ENCODE measurements at regions not wholly inside any gene's neighbourhood (a gene's known extent, or its start where the extent isn't known, plus 50 kb on each side); places are given as distances from the start of the nearest gene placed in this dataset.

DNA sequence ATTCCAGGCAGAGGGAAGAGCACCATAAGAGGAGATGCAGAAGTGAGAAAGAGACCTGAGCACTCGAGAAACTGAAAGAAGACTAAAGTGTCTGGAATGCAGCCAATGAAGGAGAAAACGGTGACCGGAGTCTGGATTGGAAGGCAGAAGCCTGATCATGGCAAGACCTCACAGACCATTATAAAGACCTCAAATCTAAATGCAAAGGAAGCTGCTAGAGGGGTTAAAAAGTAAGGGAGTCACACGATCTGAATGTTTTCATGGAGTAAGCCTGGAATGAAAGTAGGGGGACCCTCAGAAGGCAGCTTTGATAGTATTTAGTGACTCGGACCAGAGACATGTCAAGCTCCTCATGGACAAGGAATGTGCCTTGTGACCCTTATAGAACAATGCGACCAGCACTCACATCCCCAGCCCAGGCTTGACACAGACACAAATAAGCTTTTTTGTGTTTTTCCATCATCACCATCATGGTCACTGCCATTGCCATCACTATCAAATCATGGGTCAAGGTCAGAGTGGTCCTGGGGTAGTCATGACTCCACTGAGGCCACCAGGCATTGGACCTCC is 183.6 kb downstream of the SEC16B start:
- no peak for DNase-seq

DNA sequence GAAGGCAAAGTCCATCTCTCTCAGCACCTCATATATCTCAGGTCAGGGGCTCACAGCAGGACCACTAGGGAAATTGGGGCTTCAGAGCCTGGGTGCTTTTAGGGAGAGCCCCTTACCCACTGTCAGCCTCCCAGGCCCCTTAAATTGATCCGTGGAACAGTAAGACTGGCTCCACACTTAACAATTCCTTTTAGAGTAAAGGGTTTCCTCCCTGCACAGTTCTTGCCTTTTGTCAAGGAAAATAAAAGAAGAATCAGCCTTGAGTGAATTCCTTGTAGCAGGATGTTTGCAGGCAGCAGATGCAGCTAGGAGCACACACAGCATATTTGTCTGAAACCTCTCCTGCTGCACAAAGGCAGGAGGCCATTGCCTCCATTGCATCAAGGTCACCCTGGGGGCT is 184.9 kb downstream of the SEC16B start:
- DNase-seq, result no peak

DNA sequence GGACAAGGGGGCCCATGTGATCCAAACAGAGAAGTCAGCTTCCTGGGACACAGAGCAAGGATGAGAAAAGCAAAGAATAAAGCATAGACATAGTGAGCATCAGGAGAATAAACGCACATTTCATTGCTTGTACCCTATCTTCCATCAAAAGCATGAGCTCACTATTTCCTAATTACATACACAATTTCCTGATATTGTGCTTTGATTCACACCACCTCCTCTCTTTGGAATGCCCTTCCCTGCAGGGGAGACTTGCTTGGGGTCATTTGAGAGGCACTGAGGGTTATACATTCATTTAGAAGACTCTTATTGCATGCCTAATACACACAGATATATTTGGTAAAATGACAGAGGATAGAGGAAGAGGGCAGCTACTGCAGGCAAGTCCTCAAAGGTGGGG is 185.4 kb downstream of the SEC16B start:
- DNase-seq, result no peak

DNA sequence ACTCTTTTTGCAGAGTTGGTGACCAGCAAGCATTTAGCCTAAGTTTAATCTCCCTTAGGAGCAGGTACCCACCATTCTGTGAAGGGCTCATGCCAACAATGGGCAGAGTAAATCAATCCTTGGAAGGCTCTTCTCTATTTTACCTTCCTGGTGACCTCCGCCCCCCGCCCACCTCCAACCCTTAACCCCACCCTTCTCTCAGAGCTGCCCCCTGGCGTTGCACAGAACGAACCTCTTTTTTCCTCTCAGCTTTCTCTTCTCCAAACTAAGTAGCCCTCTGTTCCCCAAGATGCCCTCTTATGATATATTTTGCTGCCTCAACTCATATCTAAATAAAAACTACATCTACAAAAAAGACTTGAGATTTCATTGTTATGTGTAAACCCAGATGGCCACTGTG is 186.8 kb downstream of the SEC16B start:
- no peak for DNase-seq

DNA sequence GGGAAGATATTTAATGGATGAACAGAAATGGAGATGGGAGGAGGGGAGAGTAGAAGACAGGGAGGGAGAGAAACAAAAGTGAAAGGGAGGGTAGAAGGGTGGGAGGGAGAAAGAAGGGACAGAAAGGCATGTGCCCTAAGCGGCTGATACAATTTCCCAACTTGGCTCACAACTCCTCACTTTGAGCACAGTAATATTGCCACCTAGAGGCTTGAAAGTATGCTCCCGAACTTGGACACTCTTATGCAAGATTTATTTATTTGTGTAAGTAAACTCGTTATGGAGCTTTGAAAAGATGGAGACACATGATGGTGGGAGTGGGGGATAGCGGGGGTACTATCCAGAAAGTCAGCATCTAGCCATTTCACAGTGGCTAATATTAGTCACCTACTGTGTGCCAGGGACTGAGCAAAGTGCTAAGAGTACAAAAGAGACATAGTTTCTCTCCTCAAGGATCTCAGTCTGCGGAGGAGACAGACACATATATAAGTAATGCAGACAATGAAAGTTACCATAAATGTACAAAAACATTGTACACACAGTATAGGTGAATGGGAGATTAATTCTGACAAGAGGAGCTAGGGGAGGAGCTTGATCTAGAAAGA is 189.7 kb downstream of the SEC16B start:
- DNase-seq, result peak; percentile 4

DNA sequence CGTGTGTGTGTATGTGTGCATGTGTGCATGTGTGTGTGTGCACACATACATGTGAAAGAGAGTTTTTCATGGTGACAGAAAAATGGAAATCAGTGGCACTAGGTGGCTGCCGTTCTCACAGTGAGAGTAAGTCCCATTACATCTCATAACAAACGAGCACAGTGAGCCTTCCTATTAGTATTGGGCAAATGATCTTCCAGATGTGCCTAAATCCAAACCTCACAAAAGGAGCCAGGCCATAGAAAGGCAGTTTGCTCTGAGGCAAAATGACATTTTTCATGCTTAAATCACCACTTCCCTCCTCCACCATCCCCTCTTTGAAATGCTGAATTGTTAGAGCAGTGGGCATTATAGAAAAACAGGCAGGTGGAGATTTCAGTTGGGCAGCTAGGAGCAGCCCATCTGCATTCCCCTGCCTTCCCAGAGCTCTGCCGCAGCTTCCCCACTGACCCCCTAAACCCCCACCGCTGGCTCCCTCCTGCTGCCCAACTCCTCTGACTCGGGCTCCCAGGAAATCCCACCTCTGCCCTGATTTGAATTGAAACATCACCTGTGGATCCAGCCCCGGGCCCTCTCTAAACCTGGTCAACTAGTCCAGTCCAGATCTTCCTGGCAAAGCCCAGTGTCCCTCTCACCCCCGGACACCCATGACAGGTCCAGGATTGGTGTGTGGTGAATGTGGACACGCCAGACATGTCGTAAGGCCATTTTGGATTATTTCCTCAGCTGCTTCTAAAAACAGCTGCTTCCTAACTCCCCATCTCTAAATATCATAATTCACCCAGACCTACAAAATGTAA is 190.5 kb downstream of the SEC16B start:
- DNase-seq, result no peak

DNA sequence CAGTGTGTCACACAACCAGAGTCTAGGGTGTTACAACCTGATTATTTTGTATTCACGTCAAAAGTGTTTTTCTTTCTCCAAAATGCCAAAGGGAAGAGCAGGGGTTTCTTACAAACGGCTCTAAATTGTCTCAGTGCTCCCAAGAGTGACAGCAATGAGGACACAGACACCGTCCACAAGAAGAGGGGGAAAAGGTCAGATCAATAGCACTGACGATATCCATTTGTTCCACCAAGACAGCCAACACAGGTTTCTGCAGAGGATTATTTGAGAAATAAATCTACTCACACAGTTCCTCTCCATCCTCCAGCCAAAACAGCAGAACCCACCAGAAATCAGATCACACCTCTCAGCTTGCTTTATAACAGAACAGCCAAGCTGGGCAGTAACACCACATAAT is 193.9 kb downstream of the SEC16B start:
- no peak for DNase-seq

DNA sequence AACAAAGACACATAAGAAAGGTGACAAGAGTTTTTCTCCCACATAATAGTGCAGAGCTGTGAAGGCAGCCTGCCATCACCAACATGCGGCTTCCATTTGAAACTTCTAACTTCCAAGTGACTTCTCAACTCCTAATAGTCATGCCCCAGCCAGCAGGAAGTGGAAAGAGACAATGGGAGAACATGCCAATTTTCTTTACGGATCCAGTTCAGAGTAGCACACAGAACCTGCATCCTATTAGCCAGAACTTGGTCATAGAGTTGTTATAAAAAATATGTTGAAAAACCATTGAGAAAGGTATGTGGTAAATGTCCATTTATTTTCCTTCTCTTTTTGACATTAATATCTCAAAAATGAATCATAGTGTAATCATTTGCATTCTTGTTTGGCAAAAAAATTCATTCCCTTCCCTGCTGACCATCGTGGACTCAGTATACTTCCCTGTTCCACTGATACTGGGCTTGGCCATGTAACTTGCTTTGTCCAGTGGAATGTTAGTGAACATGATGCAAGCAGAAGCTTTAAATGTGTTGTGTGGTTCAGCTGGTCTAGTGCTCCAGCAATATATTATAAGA is 197.4 kb downstream of the SEC16B start:
- no peak for DNase-seq

DNA sequence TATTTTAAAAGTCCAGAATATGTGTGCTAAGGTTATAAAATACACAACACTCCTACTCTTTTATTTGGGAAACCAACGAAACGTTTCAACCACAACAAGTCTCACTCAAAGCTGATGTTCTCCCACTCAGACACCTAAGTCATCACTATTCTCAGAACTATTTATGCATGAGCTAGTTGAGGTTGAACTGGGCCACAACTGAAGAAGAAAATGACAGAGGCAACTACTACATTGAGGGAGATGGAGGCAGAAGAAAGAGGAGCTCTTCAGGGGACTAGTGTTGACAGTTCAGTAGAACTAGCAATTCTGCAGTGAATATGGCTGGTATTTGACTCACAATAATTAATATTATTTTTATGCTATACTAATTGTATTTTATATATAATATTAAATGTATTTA is 198.2 kb downstream of the SEC16B start:
- no peak for DNase-seq

DNA sequence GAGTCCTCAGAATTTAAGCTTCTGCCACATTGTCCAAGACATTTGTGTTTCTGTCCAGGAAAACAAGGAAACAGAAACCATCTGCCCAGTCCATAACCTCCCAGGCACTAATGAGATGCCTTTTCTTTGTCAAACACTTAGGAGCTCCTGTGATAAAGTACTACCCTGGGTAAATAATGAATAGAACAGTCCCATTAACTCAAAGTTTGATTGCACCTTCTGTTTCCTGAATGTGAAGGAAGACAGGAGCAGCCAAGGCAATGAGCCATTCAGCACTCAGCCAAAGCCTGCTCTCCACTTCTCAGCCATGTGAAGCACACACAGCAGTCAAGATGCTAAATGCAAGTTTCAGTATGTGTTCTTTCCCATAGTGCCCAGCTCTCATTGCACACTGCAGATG is 199.8 kb downstream of the SEC16B start:
- no peak for DNase-seq

DNA sequence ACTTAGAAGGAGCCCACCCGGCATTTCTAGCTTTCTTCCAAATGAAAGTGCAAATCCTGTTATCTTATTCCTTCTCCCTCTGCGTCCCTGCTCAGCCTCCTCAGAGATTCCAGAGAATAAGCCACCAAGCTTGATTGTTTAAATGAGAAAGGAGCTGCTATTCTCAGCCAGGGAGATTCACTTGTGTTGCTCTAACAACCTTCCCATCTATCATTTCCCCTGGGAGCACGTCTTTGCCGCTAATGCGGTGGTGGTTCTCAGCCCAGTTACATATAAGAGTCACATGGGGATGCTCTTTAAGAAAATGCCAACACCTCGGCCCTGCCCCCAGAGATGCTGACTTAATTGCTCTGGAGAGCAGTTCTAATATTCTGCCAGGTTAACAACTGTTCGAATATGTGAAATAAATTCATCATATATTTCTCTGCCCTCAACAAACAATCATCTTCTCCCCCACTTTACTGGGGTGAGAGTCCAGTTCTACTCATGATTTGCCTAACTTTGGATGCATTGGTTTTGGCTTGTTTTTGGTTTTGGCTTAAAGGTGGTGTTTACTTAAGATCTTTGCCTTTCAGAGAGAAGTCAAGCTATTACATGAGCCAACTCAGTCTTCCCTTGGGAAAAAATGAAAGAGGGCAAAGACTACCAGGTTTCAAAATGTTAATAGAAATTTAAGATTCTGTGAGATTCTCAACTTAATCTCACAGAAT is 213.9 kb downstream of the SEC16B start:
- DNase-seq, result no peak

DNA sequence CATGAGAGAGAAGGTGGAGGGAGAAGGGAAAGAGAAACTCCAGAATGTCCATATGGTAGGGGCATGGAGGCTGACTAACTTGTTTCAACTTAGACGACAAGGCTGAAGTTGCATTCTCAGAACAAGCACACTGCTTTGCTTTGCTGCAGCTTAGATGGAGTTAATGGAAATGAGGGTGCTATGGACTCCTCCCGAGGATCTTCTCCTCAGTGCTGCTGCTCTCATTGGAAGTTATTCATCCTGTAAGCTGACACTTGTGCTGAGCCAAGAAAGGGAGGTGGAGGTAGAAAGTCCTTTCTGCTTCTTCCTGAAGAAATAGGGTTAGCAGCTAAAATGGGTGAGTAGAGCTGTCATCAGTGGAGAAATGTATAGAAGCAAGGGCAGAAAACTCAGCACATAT is 215.3 kb downstream of the SEC16B start:
- no peak for DNase-seq

DNA sequence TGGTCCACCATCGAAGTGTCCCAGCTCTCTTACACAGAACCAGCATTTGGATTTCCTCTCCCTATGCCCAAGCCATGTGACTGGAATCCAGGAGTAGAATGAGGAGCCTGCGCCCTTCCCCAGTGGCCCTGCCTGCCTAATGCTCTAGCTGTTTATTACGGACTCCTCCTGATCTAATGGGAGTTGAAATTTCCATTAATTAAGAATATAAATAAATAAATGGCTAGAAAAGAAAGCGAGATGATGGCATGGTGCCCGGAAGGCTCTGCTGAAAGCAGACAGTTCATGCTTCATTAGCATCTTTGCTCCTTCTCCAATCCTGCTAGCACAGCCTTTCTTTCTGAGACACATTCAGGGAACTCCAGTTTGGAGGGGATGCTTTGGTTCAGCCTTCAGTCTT is 216.2 kb downstream of the SEC16B start:
- DNase-seq, result no peak

DNA sequence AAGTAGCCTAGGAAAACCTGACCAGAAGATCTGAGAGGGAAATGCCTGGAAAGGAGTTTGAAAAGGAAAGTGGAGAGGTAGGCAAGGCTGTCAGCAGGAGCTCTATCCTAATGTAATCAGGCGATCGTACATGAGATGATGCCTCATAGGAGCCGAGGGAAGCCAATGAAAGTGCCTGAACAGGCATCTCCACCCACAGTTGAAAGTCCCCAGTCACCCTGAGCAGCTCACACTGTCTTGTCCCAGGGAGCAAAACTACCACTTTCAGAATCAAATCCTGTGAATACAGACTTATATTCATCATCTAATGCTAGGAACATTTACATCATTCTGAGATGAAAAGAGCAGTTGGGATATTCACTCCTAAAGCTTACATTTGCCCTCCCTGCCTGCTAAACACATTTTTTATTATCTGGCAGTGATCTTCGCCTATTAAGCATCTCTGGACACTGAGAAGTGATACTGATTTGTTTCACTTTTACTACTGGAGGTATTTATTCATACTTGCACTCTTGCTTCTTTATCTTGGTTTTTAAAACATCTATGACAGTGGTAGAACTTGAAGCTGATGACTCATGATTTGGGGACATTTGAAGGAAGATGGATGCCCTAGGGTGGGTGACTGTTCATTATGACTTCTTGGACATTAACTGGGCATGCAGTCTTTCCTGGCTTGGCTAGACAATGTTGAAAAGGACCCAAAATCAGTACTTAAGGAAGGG is 221.6 kb downstream of the SEC16B start:
- DNase-seq, result no peak

DNA sequence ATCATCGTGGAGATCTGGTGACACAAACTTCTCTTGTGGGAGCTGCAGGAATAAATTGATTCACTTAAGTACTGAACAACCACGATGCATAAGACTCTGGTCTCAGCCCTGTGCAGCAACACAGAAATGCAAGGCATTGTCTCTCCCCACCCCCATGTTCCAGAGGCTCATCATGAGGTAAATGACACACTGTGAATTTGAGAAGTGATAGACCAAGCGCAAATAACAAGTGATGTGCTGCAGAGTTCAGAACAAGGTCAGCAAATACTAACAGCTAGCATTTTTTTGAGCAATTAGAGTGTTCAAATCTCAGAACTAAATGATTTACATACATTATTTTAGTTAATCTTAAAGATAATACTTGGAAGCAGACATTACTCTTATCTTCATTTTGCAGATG is 223.7 kb downstream of the SEC16B start:
- no peak for DNase-seq

DNA sequence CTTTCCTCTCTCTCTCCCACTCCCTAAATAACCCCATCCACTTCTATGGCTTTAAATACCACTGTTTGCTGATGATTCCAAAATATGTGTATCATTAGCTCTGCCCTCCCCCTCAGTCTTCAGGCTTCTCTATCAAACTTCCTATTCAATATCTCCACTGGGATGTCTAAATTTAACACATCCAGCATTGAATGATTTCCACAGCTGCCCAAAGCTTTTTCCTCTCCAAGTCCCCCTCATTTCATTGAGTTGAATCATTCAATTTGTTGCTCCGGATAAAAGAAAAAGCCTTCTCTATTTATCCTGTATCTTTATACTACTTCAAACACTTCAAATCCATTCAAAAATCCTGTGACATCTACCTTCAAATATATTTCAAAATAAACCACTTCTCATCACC is 225.0 kb downstream of the SEC16B start:
- no peak for DNase-seq

DNA sequence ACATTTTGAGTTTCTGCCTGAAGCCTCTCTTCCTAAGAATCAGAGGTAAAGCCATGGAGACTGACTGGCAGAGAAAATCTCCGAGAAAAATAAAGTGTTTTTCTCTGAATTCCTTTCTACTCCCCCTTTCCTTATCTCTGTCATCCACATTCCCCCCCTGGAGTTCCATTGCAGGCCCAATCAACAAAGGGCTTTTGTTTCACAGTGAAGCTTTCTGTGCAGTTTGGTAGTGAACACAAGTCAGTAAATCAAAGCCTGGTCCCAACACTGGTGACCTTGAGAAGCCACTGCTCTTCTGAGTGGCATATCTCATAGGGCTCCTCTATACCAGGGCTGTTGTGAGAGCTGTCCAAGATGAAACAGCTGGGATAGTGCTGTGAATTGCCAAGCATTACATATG is 228.4 kb downstream of the SEC16B start:
- no peak for DNase-seq

DNA sequence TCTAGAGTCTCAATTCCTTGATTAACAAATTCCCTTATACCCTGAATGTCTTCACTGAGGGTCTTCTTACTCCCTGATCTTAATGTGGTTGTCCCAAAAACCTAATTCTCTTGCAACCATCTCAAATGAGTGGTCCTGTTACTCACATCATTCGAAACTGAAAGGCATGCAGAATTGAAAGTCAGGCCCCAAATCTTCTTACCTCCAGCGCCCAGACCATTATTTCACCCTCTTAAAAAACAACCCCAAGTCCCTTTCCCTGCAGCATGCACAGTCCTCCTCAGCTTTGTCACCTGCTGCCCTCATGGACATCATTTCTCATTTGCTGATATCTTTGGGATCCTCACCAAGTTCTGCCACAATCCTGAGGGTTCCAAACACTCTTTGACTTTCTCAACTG is 230.1 kb downstream of the SEC16B start:
- no peak for DNase-seq

DNA sequence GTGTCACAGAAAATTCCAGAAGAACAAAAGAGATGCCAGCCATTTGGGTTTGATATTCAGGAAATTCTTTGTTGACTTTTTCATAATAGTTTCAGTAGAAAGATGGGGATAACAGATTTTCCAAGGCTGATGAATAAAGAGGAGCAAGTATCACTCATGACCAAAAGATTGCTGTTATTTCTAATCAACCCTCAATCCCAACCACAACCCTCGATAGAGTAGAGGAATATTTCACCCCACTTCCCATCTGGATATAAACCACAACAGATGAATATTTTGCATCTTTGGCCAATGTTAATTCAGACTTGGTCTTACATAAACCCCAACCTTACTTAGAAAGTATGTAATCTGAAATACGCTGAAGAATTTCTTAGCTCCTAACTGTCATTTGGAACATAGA is 232.4 kb downstream of the SEC16B start:
- no peak for DNase-seq

DNA sequence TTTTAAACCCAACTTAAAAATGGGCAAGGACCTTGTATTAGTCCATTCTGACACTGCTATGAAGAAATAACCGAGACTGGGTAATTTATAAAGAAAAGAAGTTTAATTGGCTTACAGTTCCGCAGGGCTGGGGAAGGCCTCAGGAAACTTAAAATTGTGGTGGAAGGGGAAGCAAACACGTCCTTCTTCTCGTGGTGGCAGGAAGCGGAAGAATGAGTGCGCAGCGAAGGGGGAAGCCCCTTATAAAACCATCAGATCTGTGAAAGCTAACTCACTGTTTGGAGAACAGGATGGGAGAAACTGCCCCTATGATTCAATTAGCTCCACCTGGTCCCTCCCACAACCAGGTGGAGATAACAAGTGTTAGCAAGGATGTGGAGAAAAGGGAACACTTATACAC is 237.7 kb downstream of the SEC16B start:
- no peak for DNase-seq

DNA sequence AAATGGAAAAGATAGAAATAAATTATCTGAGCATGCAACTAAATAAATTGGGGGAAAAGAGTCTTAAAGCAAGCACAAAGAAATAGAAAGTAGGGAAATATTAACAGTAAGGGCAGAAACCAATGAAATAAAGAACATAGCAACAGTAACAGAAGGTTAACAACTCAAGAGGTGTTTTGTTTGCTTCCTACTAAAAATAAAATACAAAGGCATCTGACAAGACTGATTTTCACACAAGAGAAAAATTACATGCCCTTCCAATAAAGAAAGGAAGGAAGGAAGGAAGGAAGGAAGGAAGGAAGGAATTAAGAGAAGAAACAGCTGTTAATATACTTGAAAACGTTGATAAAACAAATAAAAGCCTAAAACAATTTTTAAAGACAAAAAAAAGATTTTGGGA is 240.2 kb downstream of the SEC16B start:
- DNase-seq, result no peak

DNA sequence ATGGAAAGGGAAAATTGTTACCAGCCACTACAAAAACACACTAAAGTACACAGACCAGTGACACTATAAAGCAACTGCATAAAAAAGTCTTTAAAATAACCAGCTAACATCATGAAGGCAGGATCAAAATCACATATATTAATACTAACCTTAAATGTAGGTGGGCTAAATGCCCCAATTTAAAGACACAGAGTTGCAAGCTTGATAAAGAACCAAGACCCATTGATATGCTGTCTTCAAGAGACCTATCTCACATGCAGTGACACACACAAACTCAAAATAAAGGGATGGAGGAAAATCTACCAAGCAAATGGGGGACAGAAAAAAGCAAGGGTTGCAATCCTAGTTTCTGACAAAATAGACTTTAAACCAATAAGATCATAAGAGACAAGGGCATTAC is 246.3 kb downstream of the SEC16B start:
- no peak for DNase-seq

All from occipital lobe (tissue), 1 donor.